ENCODE measurements at regions not wholly inside any gene's neighbourhood (a gene's known extent, or its start where the extent isn't known, plus 50 kb on each side); places are given as distances from the start of the nearest gene placed in this dataset.

GRCh38 chr7:35356495-35356894, 102.6 kb upstream of the TBX20 start:
- DNase-seq (ENCODE audit: low read depth): no peak
- TF ChIP-seq MYC (IDR thresholded peaks at IDR 0.05; ENCODE audit: low read depth, low read length): no peak
- TF ChIP-seq MAX (IDR thresholded peaks at IDR 0.05; ENCODE audit: low read depth, low read length): no peak
- no peak for TF ChIP-seq POLR2A (IDR thresholded peaks at IDR 0.05; ENCODE audit: extremely low read depth, insufficient read length)
- TF ChIP-seq, protein P1, sequence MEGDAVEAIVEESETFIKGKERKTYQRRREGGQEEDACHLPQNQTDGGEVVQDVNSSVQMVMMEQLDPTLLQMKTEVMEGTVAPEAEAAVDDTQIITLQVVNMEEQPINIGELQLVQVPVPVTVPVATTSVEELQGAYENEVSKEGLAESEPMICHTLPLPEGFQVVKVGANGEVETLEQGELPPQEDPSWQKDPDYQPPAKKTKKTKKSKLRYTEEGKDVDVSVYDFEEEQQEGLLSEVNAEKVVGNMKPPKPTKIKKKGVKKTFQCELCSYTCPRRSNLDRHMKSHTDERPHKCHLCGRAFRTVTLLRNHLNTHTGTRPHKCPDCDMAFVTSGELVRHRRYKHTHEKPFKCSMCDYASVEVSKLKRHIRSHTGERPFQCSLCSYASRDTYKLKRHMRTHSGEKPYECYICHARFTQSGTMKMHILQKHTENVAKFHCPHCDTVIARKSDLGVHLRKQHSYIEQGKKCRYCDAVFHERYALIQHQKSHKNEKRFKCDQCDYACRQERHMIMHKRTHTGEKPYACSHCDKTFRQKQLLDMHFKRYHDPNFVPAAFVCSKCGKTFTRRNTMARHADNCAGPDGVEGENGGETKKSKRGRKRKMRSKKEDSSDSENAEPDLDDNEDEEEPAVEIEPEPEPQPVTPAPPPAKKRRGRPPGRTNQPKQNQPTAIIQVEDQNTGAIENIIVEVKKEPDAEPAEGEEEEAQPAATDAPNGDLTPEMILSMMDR (IDR thresholded peaks at IDR 0.05; ENCODE audit: low read depth, low read length): no peak
- H3K4me3 ChIP-seq (ENCODE audit: low read depth, low read length): no peak overlapping the region

DNA sequence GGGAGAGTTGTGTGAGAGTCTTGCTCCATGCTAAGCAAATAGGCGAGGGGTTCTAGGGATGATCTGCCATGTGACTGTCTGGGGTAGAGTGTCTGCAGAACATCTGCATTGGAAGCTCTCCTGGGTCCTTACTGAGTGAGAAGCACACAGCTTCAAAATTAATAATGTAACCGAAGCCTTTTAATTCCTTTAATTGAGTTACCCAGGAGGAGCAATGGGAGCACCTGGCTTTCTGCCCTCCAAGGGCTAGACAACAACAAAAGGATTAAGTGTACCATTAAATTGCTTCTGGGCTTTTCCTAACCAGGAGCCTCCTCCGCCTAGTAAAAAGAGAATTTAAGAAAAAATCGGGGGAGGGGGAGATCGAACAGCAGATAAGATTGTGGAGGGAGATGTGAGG, 102.0 kb upstream of the TBX20 start:
- TF ChIP-seq, protein P1 (IDR thresholded peaks at IDR 0.05; ENCODE audit: low read depth, low read length): no peak
- TF ChIP-seq MYC (IDR thresholded peaks at IDR 0.05; ENCODE audit: low read depth, low read length): no peak
- no peak for TF ChIP-seq MAX (IDR thresholded peaks at IDR 0.05; ENCODE audit: low read depth, low read length)
- TF ChIP-seq POLR2A (IDR thresholded peaks at IDR 0.05; ENCODE audit: extremely low read depth, insufficient read length): no peak
- no peak overlapping the region for H3K4me3 ChIP-seq (ENCODE audit: low read depth, low read length)
- no peak for DNase-seq (ENCODE audit: low read depth)

DNA sequence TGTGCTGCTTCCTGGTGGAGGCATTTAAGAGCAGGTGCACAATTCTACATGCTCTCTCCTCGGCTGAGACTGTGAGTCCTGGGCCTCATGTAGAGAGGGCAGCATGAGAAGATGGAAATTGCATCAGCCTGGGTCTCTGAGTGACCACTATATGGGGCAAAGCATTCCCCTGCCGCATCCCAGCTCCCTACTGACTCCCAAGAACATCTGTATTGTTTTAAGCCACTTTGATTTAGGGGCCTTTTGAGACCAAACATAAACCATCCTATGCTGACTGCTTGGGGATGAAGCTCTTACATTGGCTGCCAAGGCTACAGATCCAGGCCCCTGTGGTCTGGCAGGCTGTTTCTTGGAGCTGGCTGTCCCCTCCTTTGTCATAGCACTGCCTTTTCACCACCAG, 101.3 kb upstream of the TBX20 start:
- TF ChIP-seq MAX (IDR thresholded peaks at IDR 0.05; ENCODE audit: low read depth, low read length) (no peak), POLR2A (IDR thresholded peaks at IDR 0.05; ENCODE audit: extremely low read depth, insufficient read length) (no peak), MYC (IDR thresholded peaks at IDR 0.05; ENCODE audit: low read depth, low read length) (no peak)
- TF ChIP-seq, protein P1 (IDR thresholded peaks at IDR 0.05; ENCODE audit: low read depth, low read length): no peak
- DNase-seq (ENCODE audit: low read depth): no peak

DNA sequence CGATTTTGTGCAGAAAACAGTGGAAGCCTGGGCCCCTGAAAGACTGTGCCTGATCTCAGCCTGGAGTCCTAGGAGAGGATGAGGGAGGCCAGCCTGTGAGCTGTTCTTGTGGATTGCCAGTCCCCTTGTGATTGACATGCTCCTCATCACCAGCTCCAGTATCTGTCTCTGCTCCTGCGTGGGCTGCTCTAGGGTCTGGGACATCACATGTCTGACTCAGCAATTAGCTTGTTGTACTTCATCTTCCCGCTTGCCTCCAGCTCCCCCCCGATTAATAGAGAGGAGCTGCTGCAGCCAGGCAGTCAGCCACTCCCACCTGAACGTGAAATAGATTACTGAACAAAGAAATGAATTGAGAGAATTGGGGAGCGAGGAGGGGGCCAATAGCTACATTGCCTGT, 99.6 kb upstream of the TBX20 start:
- no peak overlapping the region for H3K4me3 ChIP-seq (ENCODE audit: low read depth, low read length)
- no peak for DNase-seq (ENCODE audit: low read depth)
- TF ChIP-seq POLR2A (IDR thresholded peaks at IDR 0.05; ENCODE audit: extremely low read depth, insufficient read length) (no peak), MYC (IDR thresholded peaks at IDR 0.05; ENCODE audit: low read depth, low read length) (no peak), MAX (IDR thresholded peaks at IDR 0.05; ENCODE audit: low read depth, low read length) (no peak)
- TF ChIP-seq, protein P1 (IDR thresholded peaks at IDR 0.05; ENCODE audit: low read depth, low read length): no peak

More for the DNA sequence above, 101.3 kb upstream of the TBX20 start:
- no peak overlapping the region for H3K4me3 ChIP-seq (ENCODE audit: low read depth, low read length)

DNA sequence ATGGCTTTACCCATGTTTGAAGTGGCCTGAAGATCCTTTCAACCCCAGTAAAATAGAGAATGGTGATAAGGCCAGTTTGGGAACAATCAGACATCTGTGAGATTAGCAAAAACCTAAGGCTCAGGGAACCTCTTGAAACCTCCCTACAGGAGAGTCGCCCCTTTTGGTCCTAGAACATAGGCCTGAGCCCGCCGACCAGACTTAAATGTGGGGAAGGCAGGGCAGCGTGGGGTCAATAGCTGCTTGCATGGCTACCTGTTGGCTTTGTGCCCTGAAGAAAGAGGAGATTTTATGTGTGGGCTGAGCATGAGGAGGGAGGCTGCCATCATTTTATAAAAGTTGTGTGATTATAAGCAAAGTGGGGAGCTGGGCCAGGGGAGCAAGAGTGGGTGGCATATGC, 97.6 kb upstream of the TBX20 start:
- H3K4me3 ChIP-seq (ENCODE audit: low read depth, low read length): no peak overlapping the region
- TF ChIP-seq, protein P1 (IDR thresholded peaks at IDR 0.05; ENCODE audit: low read depth, low read length): no peak
- no peak for TF ChIP-seq MYC (IDR thresholded peaks at IDR 0.05; ENCODE audit: low read depth, low read length)
- TF ChIP-seq MAX (IDR thresholded peaks at IDR 0.05; ENCODE audit: low read depth, low read length): no peak
- no peak for TF ChIP-seq POLR2A (IDR thresholded peaks at IDR 0.05; ENCODE audit: extremely low read depth, insufficient read length)
- no peak for DNase-seq (ENCODE audit: low read depth)

Measured in NB4 (cell line).